Cardiac fibroblast (primary cell): ENCODE measurements at regions not wholly inside any gene's neighbourhood (a gene's known extent, or its start where the extent isn't known, plus 50 kb on each side); places are given as distances from the start of the nearest gene placed in this dataset.

ENCODE experiments used
- DNase-seq, 2 donors: peaks; one replicate each; pipeline versions ENCODE4 v3.0.0 to v3.0.0-alpha.2; 2010; ENCODE audit warnings: low read depth in 2 of 2
- H3K4me3 ChIP-seq, 2 donors: replicated peaks in 1 of 2; 1 replicate in 1 of 2; 2 replicates in 1 of 2; pipeline ENCODE4 v1.5.1; 2011; ENCODE audit warnings: low read depth in 2 of 2, low read length in 2 of 2, mild to moderate bottlenecking in 2 of 2, moderate library complexity in 1 of 2
- CTCF ChIP-seq: IDR thresholded peaks from one replicate; pipeline ENCODE4 v1.5.1; 2011; ENCODE audit warnings: low read depth, mild to moderate bottlenecking, low read length, inconsistent platforms

GRCh38 chr11:15889363-15890030 is 466.8 kb downstream of the SOX6 start:
- H3K4me3 ChIP-seq: no peak overlapping the region
- TF ChIP-seq CTCF: no peak
- no peak for DNase-seq

GRCh38 chr11:15890031-15890713 is 466.2 kb downstream of the SOX6 start:
- no peak for TF ChIP-seq CTCF
- peak; percentile 20 to 43 for DNase-seq
- no peak overlapping the region for H3K4me3 ChIP-seq

GRCh38 chr11:15893080-15893492 is 463.3 kb downstream of the SOX6 start:
- H3K4me3 ChIP-seq: no peak overlapping the region
- DNase-seq: peak in 1 of 2 donors; percentile 74
- TF ChIP-seq CTCF: no peak

- no peak for TF ChIP-seq CTCF
Measured at GRCh38 chr11:15896026-15896425, 460.3 kb downstream of the SOX6 start.

GRCh38 chr11:15896530-15896929 is 459.8 kb downstream of the SOX6 start:
- H3K4me3 ChIP-seq: no peak overlapping the region
- DNase-seq: no peak
- TF ChIP-seq CTCF: no peak

More at GRCh38 chr11:15896026-15896425, 460.3 kb downstream of the SOX6 start:
- no peak overlapping the region for H3K4me3 ChIP-seq
- DNase-seq: no peak

GRCh38 chr11:15897211-15897960 is 459.0 kb downstream of the SOX6 start:
- peak; percentile 51 to 54 for DNase-seq
- TF ChIP-seq CTCF: no peak
- H3K4me3 ChIP-seq: no peak overlapping the region
